OCI-LY1 (cell line): ENCODE measurements at regions not wholly inside any gene's neighbourhood (a gene's known extent, or its start where the extent isn't known, plus 50 kb on each side); places are given as distances from the start of the nearest gene placed in this dataset.

Source experiments
- EZH2 ChIP-seq: fragments of 200-600 bp; sonication (generic), shearing (Covaris generic); IDR thresholded peaks from 2 replicates; pipeline ENCODE4 v1.8.0; 2017; ENCODE audit warnings: borderline replicate concordance, mixed run types, mild to moderate bottlenecking, antibody characterized with exemption, low read length, moderate library complexity, mixed read lengths
- TF ChIP-seq, protein P1 (sequence below): fragments of 200-600 bp; sonication (generic), shearing (Covaris generic); IDR thresholded peaks from 2 replicates; pipeline ENCODE4 v1.5.1; 2017; ENCODE audit warnings: mild to moderate bottlenecking, antibody characterized with exemption, low read length, moderate library complexity, mixed read lengths

DNA sequence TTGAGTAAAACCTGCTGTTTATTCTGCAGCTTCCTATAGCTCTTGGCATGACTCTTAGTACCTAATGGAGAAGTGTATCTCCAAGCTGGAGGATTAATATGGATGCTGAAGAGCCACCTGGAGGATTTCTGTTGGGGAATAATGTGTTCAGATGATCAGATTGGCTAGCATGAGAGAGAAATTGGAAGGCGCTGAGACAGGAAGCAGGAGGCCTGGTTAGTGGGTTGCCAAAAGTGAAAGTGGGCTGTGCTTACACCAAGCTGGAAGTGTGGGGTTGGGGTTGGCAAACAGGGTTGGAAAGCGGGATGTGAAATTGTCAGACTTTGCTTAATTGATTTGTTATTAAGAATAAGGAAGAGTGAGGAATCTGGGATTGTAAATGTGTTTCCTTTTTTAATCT, 111.8 kb upstream of the PLPP4 start:
- no peak for TF ChIP-seq EZH2
- TF ChIP-seq, protein P1, sequence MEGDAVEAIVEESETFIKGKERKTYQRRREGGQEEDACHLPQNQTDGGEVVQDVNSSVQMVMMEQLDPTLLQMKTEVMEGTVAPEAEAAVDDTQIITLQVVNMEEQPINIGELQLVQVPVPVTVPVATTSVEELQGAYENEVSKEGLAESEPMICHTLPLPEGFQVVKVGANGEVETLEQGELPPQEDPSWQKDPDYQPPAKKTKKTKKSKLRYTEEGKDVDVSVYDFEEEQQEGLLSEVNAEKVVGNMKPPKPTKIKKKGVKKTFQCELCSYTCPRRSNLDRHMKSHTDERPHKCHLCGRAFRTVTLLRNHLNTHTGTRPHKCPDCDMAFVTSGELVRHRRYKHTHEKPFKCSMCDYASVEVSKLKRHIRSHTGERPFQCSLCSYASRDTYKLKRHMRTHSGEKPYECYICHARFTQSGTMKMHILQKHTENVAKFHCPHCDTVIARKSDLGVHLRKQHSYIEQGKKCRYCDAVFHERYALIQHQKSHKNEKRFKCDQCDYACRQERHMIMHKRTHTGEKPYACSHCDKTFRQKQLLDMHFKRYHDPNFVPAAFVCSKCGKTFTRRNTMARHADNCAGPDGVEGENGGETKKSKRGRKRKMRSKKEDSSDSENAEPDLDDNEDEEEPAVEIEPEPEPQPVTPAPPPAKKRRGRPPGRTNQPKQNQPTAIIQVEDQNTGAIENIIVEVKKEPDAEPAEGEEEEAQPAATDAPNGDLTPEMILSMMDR: no peak
